ENCODE measurements at regions not wholly inside any gene's neighbourhood (a gene's known extent, or its start where the extent isn't known, plus 50 kb on each side); places are given as distances from the start of the nearest gene placed in this dataset.

DNA sequence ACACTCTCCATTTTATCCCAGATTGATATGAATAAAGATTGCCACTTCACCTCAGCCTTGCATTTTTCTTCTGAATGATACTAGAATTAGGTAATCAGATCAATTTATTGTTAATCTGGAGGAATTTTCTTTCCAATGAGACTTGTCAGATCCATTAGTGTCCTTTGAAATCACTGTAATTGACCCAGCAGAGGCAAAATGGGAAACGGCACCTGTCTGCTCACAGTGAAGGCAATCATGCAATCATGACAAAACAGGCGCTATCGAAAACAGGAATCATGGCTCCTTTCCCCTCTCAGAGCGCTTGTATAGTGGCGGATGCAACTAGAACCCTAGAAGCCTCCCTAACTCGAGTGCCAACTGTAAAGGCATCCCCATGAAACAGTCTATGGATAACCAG, 417.6 kb downstream of the GALC start:
- H3K9me3 ChIP-seq (ENCODE audit: control insufficient read depth, insufficient read depth, low read depth, low read length), result no peaks in the 10 kb centered on the region
- H3K4me3 ChIP-seq (ENCODE audit: low read depth in 2 of 2, low read length in 2 of 2), result no peak overlapping the region
- no peaks in the 10 kb centered on the region for H3K4me1 ChIP-seq (ENCODE audit: control insufficient read depth, insufficient read depth, low read length)
- no peak overlapping the region for H3K27ac ChIP-seq (ENCODE audit: low read length)
- CTCF ChIA-PET, result no interaction called here
- DNase-seq (ENCODE audit: low read depth, low spot score) (no peak), ATAC-seq (no peak)
- H3K27me3 ChIP-seq (ENCODE audit: control insufficient read depth, insufficient read depth, low read length), result no peaks in the 10 kb centered on the region
- no peak for TF ChIP-seq SIN3A (IDR thresholded peaks at IDR 0.05; ENCODE audit: borderline replicate concordance, insufficient read depth, low read depth, low read length)
- TF ChIP-seq REST (IDR thresholded peaks at IDR 0.05; ENCODE audit: insufficient read depth in 1 of 2, low read depth in 2 of 2, low read length in 1 of 2), result no peak
- no peak for TF ChIP-seq POLR2AphosphoS5 (IDR thresholded peaks at IDR 0.05; ENCODE audit: low read depth, low read length)
- TF ChIP-seq TCF7L2 (IDR thresholded peaks at IDR 0.05; ENCODE audit: low read depth, low read length), result no peak
- TF ChIP-seq CTCF (IDR thresholded peaks at IDR 0.05), result no peak
- in situ Hi-C loops (cut with HindIII; ENCODE audit: low pct_unique_long_range_greater_than_20kb, low sequenced_read_pairs), result no loop called here
- intact Hi-C loops (cut with micrococcal nuclease; ENCODE audit: unreplicated experiment), result no loop called here
- no TSS peak for BruUV-seq (replicated peaks)
- no peaks in the 10 kb centered on the region for H3K36me3 ChIP-seq (ENCODE audit: control insufficient read depth, insufficient read depth, low read length)
- POLR2A ChIA-PET, result no interaction called here

DNA sequence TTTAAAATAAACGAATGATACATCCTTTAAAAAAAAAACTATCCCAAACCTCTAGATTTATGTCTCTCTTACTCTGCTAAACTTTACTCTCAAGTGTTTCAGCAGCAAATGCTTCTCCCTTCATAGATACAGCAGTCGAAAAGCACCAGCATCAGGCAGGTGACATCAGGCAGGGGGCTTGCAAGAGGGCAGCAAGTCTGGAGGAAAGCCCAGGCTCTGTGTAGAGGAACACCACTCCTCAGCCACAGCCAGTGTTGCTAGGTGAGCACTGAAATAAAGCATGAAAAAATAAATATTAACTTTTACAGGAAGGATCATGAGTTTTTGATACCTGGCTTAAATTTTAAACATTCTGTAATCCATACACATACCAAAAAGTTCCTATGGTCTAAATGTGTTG, 419.4 kb downstream of the GALC start:
- CTCF ChIA-PET, result no interaction called here
- no TSS peak for BruUV-seq (replicated peaks)
- in situ Hi-C loops (cut with HindIII; ENCODE audit: low pct_unique_long_range_greater_than_20kb, low sequenced_read_pairs), result no loop called here

More for the DNA sequence above, 419.4 kb downstream of the GALC start:
- H3K27me3 ChIP-seq (ENCODE audit: control insufficient read depth, insufficient read depth, low read length), result no peaks in the 10 kb centered on the region
- DNase-seq (ENCODE audit: low read depth, low spot score), result no peak
- H3K36me3 ChIP-seq (ENCODE audit: control insufficient read depth, insufficient read depth, low read length), result no peaks in the 10 kb centered on the region
- POLR2A ChIA-PET, result no interaction called here
- H3K4me3 ChIP-seq (ENCODE audit: low read depth in 2 of 2, low read length in 2 of 2), result no peak overlapping the region
- H3K9me3 ChIP-seq (ENCODE audit: control insufficient read depth, insufficient read depth, low read depth, low read length), result no peaks in the 10 kb centered on the region
- TF ChIP-seq SIN3A (IDR thresholded peaks at IDR 0.05; ENCODE audit: borderline replicate concordance, insufficient read depth, low read depth, low read length) (no peak), TCF7L2 (IDR thresholded peaks at IDR 0.05; ENCODE audit: low read depth, low read length) (no peak), CTCF (IDR thresholded peaks at IDR 0.05) (no peak), REST (IDR thresholded peaks at IDR 0.05; ENCODE audit: insufficient read depth in 1 of 2, low read depth in 2 of 2, low read length in 1 of 2) (no peak), POLR2AphosphoS5 (IDR thresholded peaks at IDR 0.05; ENCODE audit: low read depth, low read length) (no peak)
- no peak for ATAC-seq
- no peaks in the 10 kb centered on the region for H3K4me1 ChIP-seq (ENCODE audit: control insufficient read depth, insufficient read depth, low read length)
- intact Hi-C loops (cut with micrococcal nuclease; ENCODE audit: unreplicated experiment), result no loop called here
- no peak overlapping the region for H3K27ac ChIP-seq (ENCODE audit: low read length)

Measured in Panc1 (cell line).